NK-92 treated with Interleukin-12 subunit alpha and Interleukin-12 subunit beta, amount 100 ng/mL, for 24 hours (cell line): ENCODE measurements at regions not wholly inside any gene's neighbourhood (a gene's known extent, or its start where the extent isn't known, plus 50 kb on each side); places are given as distances from the start of the nearest gene placed in this dataset.

ENCODE experiments used
- DNase-seq: peaks from one replicate; lab custom pipeline; 2025; lab: John Stamatoyannopoulos, UW

DNA sequence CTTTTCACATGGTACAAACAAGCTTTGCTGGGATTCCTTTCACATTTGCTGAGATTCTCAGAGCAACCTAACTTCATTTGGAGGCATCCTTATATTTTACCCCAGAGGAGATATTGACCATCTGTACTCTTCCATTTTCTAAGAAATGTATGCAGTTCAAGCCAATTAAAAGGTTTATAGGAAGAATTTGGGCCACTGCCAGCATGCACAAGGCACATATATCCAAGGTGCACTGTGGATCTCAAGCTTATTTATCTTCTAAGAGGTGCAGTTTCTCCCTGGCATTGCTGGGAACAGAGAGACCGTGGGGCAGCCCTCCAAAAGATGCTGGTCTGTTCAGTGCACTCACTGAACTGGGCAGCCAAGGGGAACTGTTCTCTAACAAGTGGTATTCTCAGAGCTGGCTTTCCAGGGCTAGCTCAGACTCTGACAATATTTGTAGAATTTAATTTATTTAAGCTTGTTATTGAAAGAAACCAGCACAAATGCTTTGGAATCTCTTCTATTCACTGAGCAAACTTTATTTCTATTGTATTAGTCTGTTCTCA lies 213.3 kb downstream of the TENT4A start:
- DNase-seq: no peak

- no peak for DNase-seq
Observed at GRCh38 chr5:6936031-6936430, 222.8 kb downstream of the TENT4A start.

GRCh38 chr5:6937677-6938076 lies 224.4 kb downstream of the TENT4A start:
- DNase-seq: no peak

- DNase-seq: no peak
Observed at GRCh38 chr5:6941631-6942030, 228.4 kb downstream of the TENT4A start.

GRCh38 chr5:6943197-6944112 lies 230.2 kb downstream of the TENT4A start:
- DNase-seq: no peak

DNA sequence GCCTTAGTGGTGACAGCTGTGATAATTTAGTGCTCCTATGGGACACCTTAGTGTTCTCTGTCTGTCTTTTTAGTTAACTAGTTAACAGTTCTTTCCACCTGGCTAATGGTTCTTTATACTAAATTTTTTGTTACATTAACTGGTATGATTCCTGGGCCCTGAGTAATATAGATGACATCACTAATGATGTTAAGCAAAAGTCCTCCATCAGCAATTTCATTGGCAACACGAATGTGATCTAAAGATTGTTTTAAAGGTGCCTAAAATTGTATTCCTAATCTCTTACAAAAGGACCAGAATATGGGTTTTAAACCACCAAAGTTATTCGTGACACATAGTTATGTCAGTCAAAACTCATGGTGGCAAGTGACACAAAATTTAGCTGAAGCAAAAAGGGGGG lies 235.3 kb downstream of the TENT4A start:
- DNase-seq: no peak

- no peak for DNase-seq
Observed at GRCh38 chr5:6949230-6949629, 236.0 kb downstream of the TENT4A start.

GRCh38 chr5:6950250-6950649 lies 237.0 kb downstream of the TENT4A start:
- DNase-seq: no peak

DNA sequence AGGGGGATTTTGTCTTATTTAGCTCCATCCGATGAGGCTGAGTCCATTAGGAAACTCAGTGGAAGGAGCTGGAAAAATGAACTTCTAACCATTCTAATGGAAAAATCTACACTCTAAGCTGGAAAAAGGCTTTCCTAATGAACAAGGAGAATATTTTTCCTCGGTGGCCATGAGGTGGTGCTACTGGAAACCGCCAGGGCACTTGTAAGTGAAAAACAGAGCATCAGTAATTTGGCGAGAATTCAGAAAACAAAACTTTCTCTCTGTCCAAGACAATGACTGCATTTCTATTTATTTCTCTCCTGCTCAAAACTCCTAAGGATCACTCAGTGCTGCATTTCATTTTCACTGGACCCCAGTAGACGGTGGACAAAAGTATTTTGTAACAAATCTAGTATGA lies 237.6 kb downstream of the TENT4A start:
- no peak for DNase-seq

DNA sequence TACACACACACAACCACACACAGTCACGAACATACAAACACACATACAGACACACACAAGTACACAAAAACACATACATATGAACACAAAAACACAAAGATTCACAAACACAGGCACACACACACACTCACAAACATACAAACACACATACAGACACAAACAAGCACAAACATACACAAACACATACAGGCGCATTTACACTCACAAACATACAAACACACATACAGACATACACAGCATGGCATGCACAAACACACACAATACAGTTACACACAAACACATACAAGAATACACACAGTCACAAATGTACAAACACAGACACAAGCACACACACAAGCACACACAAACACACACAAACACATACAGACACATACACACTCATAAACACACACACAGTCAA lies 247.9 kb downstream of the TENT4A start:
- DNase-seq: no peak

- no peak for DNase-seq
Observed at GRCh38 chr5:6961837-6962635, 248.8 kb downstream of the TENT4A start.

- no peak for DNase-seq
Observed at GRCh38 chr5:6976971-6977370, 263.7 kb downstream of the TENT4A start.

- DNase-seq: no peak
Observed at GRCh38 chr5:6979061-6979460, 265.8 kb downstream of the TENT4A start.

DNA sequence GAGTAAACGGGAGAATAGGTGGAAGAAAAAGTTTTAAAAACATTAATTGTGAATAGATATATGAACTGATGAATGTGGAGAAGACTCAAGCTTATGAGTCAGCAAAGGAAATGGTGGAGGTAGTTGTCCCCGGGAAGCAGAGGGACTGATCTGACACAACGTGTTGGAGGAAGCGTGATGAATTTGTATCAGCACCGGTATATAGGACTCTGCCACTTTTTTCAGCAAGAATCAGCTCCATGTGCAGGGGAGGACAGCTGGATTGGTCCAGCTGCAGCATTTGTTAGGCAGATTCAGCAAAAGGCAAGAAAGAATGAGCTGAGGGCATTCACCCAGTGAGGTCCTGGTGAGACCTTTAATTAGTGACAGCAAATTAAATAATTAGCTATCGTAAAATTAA lies 276.0 kb downstream of the TENT4A start:
- no peak for DNase-seq

DNA sequence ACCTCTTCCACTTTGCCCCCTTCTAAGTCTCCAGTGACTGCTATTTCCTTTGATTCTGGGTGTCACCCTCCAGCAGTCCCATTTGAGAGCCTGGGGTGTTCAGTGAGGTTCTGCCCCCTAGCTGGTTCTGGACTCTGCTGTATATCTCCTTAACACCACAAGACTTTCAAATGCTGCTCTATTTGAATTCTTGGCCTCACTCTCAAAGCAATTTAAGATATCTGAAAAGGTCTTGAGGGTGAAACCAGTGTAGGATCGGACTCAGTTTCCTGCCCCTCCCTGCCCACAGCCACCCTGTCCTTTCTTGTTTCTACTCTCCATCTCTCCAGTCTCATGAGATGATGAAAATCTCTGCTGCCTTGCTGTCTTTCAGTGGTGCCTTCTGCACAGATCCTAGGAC lies 280.9 kb downstream of the TENT4A start:
- no peak for DNase-seq

DNA sequence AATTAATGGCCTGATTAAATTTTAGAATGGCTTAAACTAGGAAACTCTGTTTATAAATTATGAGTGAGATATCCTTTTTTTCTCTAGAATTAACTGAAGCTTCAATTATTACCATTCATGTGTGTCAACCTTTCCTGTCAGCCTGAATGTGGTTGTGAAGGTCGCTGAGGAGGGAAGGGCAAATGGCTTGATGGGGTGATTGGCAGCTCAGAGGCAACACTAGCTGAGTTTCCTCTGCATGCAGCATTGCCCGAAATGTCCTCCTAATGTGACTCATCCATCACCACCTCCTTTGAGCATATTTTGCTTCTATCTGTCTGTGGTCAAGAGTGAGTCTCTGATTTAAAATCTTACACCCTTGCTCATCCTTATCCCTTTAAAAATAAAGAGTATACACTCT lies 281.9 kb downstream of the TENT4A start:
- no peak for DNase-seq

GRCh38 chr5:7000310-7000709 lies 287.1 kb downstream of the TENT4A start:
- no peak for DNase-seq

DNA sequence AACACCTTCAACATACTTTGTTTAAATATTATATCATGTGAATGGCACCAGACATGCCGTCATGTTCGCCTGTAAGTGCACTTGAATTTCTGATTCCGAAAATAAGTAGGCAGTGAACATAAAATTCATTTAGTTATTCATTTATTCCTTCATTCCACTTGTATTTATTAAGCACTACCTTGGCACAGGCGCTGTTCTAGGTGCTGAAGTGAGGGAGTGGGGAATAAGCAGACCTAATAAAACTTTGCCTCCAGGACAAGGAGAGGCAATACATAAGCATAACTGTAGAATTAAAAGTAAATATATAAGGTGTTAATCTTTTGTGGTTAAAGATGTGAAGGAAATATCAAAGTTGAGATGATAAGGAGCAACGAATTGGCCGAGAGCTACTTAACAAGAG lies 297.4 kb downstream of the TENT4A start:
- DNase-seq: no peak

DNA sequence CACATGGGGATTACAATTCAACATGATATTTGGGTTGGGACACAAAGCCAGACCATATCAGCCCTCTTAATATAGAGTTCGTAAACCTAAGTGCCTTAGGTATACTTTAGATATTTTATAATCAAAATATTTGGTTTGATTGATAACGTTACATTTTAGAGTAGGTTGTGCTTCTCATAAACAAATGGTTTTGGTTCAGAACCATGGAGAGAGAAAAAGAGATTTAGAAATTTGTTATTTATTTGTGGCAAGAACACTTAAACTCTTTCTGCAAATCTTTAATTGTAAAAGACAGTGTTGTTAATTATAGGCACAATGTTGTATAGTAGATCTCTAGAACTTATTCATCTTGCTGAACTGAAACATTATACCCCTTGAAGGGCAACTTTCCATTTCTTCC lies 298.8 kb downstream of the TENT4A start:
- no peak for DNase-seq

- no peak for DNase-seq
Observed at GRCh38 chr5:7014611-7015010, 301.4 kb downstream of the TENT4A start.

DNA sequence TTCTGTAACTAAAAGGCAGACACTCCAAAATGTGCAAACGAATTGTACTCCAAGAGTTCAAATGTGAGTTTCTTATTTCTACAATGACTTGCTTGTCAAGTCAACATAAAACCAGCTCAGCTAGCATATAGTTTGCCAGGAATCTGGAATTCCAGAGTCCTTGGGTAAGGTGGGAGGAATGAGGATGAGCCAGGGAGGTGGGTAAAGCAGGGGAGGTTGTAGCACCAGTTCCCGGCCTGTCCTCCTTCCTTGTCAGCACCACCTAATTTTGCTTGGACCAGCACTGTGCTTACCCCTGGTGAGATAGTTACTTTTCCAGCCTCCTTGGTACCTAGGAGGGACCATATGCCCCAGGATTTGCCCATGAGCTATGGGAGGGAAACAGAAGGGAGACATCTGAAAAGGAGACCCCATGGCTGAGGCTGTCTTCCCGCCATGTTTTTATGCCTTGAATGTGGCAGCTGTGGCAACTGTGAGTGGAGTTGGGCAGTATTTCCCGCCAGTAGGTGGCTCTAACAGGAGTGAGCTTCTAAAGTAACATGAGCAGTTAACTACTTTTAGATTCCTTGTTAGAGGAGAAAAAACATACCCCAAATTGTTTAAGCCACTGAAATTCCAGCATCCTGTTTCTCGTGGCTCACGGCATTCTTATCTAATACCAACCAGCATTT lies 302.5 kb downstream of the TENT4A start:
- DNase-seq: no peak

- no peak for DNase-seq
Observed at GRCh38 chr5:7016999-7017747, 303.9 kb downstream of the TENT4A start.
